CD4-positive, CD25-positive, alpha-beta regulatory T cell (primary cell): ENCODE measurements at regions not wholly inside any gene's neighbourhood (a gene's known extent, or its start where the extent isn't known, plus 50 kb on each side); places are given as distances from the start of the nearest gene placed in this dataset.

Experiments used
- ATAC-seq, 2 donors: fragments of 150-1000 bp; cut with Tn5 transposase; one replicate each; pipeline ENCODE4 v1.10.0; 2021; ENCODE audit warnings: low read depth in 2 of 2, moderate number of reproducible peaks in 2 of 2, moderate library complexity in 1 of 2
- DNase-seq, 3 donors: peaks; one replicate each; pipeline versions ENCODE4 v3.0.0 to v3.0.0-alpha.2; 2012 to 2022; ENCODE audit warnings: mixed read lengths in 1 of 3
- H3K27ac ChIP-seq: one replicate; pipeline ENCODE4 v1.7.0; 2013; ENCODE audit warnings: mild to moderate bottlenecking, low read length; ENCODE audit not compliant: insufficient read depth, poor library complexity, severe bottlenecking
- H3K27me3 ChIP-seq: one replicate; pipeline ENCODE4 v1.7.0; 2013; ENCODE audit warnings: low read length; ENCODE audit not compliant: control insufficient read depth, insufficient read depth
- H3K36me3 ChIP-seq: one replicate; pipeline ENCODE4 v1.7.0; 2013; ENCODE audit warnings: mild to moderate bottlenecking, low read length, moderate library complexity; ENCODE audit not compliant: control insufficient read depth, insufficient read depth
- H3K4me1 ChIP-seq: 2 replicates; pipeline ENCODE4 v1.7.0; 2013; ENCODE audit warnings: mild to moderate bottlenecking, low read length; ENCODE audit not compliant: insufficient read depth, control insufficient read depth, poor library complexity, severe bottlenecking
- H3K4me3 ChIP-seq: one replicate; pipeline ENCODE4 v1.7.0; 2013; ENCODE audit warnings: low read depth, mild to moderate bottlenecking, low read length, moderate library complexity
- H3K9me3 ChIP-seq, 2 experiments: 1 replicate in 1 of 2; 2 replicates in 1 of 2; pipeline ENCODE4 v1.7.0; 2013; ENCODE audit warnings: low read length in 2 of 2, mild to moderate bottlenecking in 1 of 2, moderate library complexity in 1 of 2; ENCODE audit not compliant: control insufficient read depth in 2 of 2
- H3K27ac Mint-ChIP-seq, 3 donors: one replicate each; pipeline ENCODE4 v1.8.0; 2020 to 2022; ENCODE audit warnings: mild to moderate bottlenecking in 3 of 3, mixed read lengths in 3 of 3, moderate library complexity in 2 of 3
- H3K27me3 Mint-ChIP-seq: one replicate; pipeline ENCODE4 v1.8.0; 2022; ENCODE audit warnings: mild to moderate bottlenecking, mixed read lengths
- H3K36me3 Mint-ChIP-seq: one replicate; pipeline ENCODE4 v1.8.0; 2020; ENCODE audit warnings: mixed read lengths
- H3K4me1 Mint-ChIP-seq, 4 donors: one replicate each; pipeline ENCODE4 v1.8.0; 2020 to 2022; ENCODE audit warnings: mixed read lengths in 4 of 4, mild to moderate bottlenecking in 1 of 4
- H3K4me3 Mint-ChIP-seq, 4 donors: one replicate each; pipeline ENCODE4 v1.8.0; 2020 to 2022; ENCODE audit warnings: mild to moderate bottlenecking in 4 of 4, mixed read lengths in 4 of 4, moderate library complexity in 3 of 4
- H3K9me3 Mint-ChIP-seq, 7 donors: one replicate each; pipeline ENCODE4 v1.8.0; 2020 to 2022; ENCODE audit warnings: mixed read lengths in 7 of 7, mild to moderate bottlenecking in 3 of 7, moderate library complexity in 2 of 7

DNA sequence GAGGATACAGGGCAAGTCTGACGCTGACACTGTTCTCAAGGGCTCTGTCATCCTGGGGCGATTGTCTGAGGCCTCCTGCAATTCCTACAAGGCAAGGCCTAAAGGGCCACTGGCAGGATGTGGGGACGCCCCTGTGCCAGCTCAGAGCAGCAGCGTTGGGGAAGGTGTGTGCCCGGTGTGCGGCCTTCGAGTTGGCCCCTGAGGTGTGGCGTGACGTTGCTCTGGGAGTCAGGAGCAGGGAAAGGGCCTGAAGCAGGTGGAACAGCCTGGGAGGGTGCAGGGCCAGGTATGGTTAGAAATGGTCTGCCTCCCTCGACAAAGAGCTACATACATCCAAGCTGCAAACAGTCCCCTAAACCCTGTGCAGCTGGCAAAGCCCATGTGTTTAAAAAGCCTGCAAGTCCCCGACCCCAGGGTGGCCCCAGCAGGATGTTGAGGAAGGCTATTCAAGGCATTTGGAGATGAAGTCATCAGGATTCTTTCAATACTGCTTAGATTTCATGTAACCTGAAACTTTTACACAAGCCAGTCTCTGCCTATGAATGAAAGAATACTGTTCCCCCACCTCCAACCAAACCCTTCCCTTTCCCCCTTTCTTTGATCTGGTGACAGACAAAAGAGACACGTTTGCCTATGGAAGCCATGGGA lies 142.5 kb upstream of the TNS3 start:
- Histone ChIP-seq H3K36me3 (no peaks in the 10 kb centered on the region), H3K4me3 (no peak overlapping the region), H3K9me3 (no peaks in the 10 kb centered on the region), H3K27ac (no peak overlapping the region), H3K4me1 (no peaks in the 10 kb centered on the region), H3K27me3 (no peaks in the 10 kb centered on the region)
- no peaks in the 10 kb centered on the region for H3K27me3 Mint-ChIP-seq
- no peaks in the 10 kb centered on the region for H3K36me3 Mint-ChIP-seq
- no peak overlapping the region for H3K4me3 Mint-ChIP-seq
- H3K4me1 Mint-ChIP-seq, result no peaks in the 10 kb centered on the region
- no peak for ATAC-seq
- H3K9me3 Mint-ChIP-seq, result peaks cover 0 to under 1% (median 0%) of the 10 kb centered on the region in 7 donors
- DNase-seq, result no peak
- H3K27ac Mint-ChIP-seq, result no peak overlapping the region

GRCh38 chr7:47722126-47722525 lies 140.2 kb upstream of the TNS3 start:
- peaks cover 4% of the 10 kb centered on the region for H3K27me3 Mint-ChIP-seq
- H3K27ac Mint-ChIP-seq, result no peak overlapping the region
- H3K36me3 ChIP-seq, result no peaks in the 10 kb centered on the region
- peaks cover 0 to 2% (median 0%) of the 10 kb centered on the region in 7 donors for H3K9me3 Mint-ChIP-seq
- H3K36me3 Mint-ChIP-seq, result no peaks in the 10 kb centered on the region
- H3K27ac ChIP-seq, result no peak overlapping the region
- H3K9me3 ChIP-seq, result no peaks in the 10 kb centered on the region
- ATAC-seq, result no peak
- no peak for DNase-seq
- no peaks in the 10 kb centered on the region for H3K27me3 ChIP-seq
- no peak overlapping the region for H3K4me3 ChIP-seq
- H3K4me1 Mint-ChIP-seq, result no peaks in the 10 kb centered on the region
- no peaks in the 10 kb centered on the region for H3K4me1 ChIP-seq
- no peak overlapping the region for H3K4me3 Mint-ChIP-seq

DNA sequence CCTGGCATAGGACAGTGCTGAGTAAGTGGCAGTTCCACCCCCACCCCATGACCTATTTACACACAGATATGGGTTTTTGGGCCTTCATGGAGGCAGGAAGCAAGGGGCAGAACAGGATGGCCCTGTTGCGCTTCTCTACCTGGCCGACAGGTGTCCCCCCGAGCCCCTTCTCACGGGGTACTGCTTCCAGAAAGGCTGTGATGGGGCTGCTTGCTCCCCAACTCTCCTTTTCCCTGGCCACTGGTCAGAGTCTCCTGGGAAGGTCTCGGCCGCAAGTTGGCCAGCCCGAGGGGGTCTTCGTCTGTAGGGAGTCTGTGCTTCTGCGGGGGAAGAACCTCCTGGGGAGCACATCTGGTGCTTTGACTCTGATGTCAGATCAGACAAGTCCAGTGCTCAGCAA lies 139.8 kb upstream of the TNS3 start:
- no peak overlapping the region for H3K4me3 Mint-ChIP-seq
- no peaks in the 10 kb centered on the region for H3K36me3 Mint-ChIP-seq
- no peak for DNase-seq
- no peak overlapping the region for H3K27ac Mint-ChIP-seq
- peaks cover 0 to 2% (median 0%) of the 10 kb centered on the region in 7 donors for H3K9me3 Mint-ChIP-seq
- H3K27me3 Mint-ChIP-seq, result peaks cover 4% of the 10 kb centered on the region
- no peak for ATAC-seq
- H3K9me3 ChIP-seq, result no peaks in the 10 kb centered on the region
- no peak overlapping the region for H3K27ac ChIP-seq
- no peaks in the 10 kb centered on the region for H3K36me3 ChIP-seq
- no peaks in the 10 kb centered on the region for H3K4me1 ChIP-seq
- no peaks in the 10 kb centered on the region for H3K4me1 Mint-ChIP-seq
- no peaks in the 10 kb centered on the region for H3K27me3 ChIP-seq
- no peak overlapping the region for H3K4me3 ChIP-seq

- no peak for DNase-seq
- ATAC-seq, result no peak
- Mint-ChIP-seq H3K36me3 (no peaks in the 10 kb centered on the region), H3K27ac (no peak overlapping the region), H3K9me3 (peaks cover 0 to 2% (median 0%) of the 10 kb centered on the region in 7 donors), H3K4me3 (no peak overlapping the region), H3K27me3 (peaks cover 4% of the 10 kb centered on the region), H3K4me1 (no peaks in the 10 kb centered on the region)
- H3K27me3 ChIP-seq, result no peaks in the 10 kb centered on the region
- H3K4me1 ChIP-seq, result no peaks in the 10 kb centered on the region
- no peak overlapping the region for H3K27ac ChIP-seq
- no peaks in the 10 kb centered on the region for H3K36me3 ChIP-seq
- no peaks in the 10 kb centered on the region for H3K9me3 ChIP-seq
- H3K4me3 ChIP-seq, result no peak overlapping the region
Observed at GRCh38 chr7:47720907-47721244, 139.0 kb upstream of the TNS3 start.

DNA sequence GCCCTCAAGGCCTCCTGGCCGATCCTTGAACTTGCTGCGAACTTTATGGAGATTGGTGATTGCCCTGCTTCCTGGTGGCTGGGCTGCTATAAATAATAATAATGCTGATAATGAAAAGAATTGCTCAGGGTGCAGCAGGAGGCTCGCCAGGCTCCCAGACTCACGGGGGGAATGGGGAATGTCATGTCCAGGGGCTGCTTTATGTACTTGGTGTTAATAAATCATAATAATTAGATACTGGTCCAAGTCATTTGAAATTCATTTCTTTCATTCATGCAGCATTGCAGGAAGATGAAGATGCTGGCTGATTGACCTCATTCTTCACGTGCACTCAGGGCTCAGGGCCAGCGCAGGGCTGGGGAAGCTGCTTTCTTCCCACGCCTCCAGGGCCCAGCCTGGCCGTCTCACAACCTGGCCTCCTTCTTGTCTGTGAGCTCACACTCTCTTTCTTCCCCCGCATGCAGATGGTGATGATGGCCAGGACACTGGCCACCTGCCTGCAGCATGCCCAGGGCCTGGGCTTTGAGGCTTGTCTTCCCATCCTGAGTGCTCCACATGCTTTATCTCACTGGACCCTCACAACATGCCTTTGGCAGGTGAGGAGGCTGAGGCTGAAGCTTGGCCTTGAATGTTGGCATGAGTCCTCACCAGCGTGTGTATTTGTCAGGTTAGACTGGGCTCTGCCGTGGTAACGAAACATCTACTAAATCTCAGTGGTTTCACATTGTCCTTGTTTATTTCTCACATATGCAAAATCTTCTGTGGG lies 138.4 kb upstream of the TNS3 start:
- no peaks in the 10 kb centered on the region for H3K36me3 Mint-ChIP-seq
- Histone ChIP-seq H3K4me3 (no peak overlapping the region), H3K27me3 (no peaks in the 10 kb centered on the region), H3K9me3 (no peaks in the 10 kb centered on the region), H3K27ac (no peak overlapping the region), H3K4me1 (no peaks in the 10 kb centered on the region), H3K36me3 (no peaks in the 10 kb centered on the region)
- DNase-seq, result no peak
- ATAC-seq, result no peak
- H3K4me3 Mint-ChIP-seq, result no peak overlapping the region
- peaks cover 4% of the 10 kb centered on the region for H3K27me3 Mint-ChIP-seq
- H3K27ac Mint-ChIP-seq, result no peak overlapping the region
- peaks cover 0 to 2% (median 0%) of the 10 kb centered on the region in 7 donors for H3K9me3 Mint-ChIP-seq
- H3K4me1 Mint-ChIP-seq, result no peaks in the 10 kb centered on the region

DNA sequence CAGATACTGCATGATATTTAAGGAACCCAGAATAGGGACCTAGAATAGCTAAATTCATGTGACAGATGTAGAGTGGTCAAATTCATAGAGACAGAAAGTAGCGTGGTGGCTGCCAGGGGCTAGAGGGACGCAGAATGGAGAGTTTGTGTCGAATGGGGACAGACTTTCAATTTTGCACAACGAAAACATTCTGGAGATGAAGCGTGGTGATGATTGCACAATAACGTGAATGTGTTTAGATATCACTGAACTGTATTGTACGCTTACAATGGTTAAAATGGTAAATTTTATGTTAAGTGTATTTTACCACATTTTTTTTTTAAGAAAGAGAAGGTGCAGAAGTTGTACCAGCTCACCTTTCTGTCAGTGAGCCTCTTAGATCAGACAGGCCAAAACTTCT lies 137.8 kb upstream of the TNS3 start:
- Mint-ChIP-seq H3K27me3 (peaks cover 4% of the 10 kb centered on the region), H3K27ac (no peak overlapping the region), H3K9me3 (peaks cover 0 to 2% (median 0%) of the 10 kb centered on the region in 7 donors), H3K36me3 (no peaks in the 10 kb centered on the region), H3K4me3 (no peak overlapping the region), H3K4me1 (no peaks in the 10 kb centered on the region)
- H3K36me3 ChIP-seq, result no peaks in the 10 kb centered on the region
- no peak overlapping the region for H3K4me3 ChIP-seq
- no peaks in the 10 kb centered on the region for H3K27me3 ChIP-seq
- no peak for DNase-seq
- H3K27ac ChIP-seq, result no peak overlapping the region
- H3K9me3 ChIP-seq, result no peaks in the 10 kb centered on the region
- ATAC-seq, result no peak
- H3K4me1 ChIP-seq, result no peaks in the 10 kb centered on the region

- Histone ChIP-seq H3K27ac (no peak overlapping the region), H3K4me1 (no peaks in the 10 kb centered on the region), H3K27me3 (no peaks in the 10 kb centered on the region), H3K4me3 (no peak overlapping the region), H3K9me3 (no peaks in the 10 kb centered on the region), H3K36me3 (no peaks in the 10 kb centered on the region)
- DNase-seq (no peak), ATAC-seq (no peak)
- Mint-ChIP-seq H3K9me3 (peaks cover 0 to 3% (median 0%) of the 10 kb centered on the region in 7 donors), H3K36me3 (no peaks in the 10 kb centered on the region), H3K4me1 (no peaks in the 10 kb centered on the region), H3K27ac (no peak overlapping the region), H3K27me3 (peaks cover 4% of the 10 kb centered on the region), H3K4me3 (no peak overlapping the region)
Observed at GRCh38 chr7:47715631-47716068, 133.7 kb upstream of the TNS3 start.
